GM23338 (cell line): ENCODE measurements at regions not wholly inside any gene's neighbourhood (a gene's known extent, or its start where the extent isn't known, plus 50 kb on each side); places are given as distances from the start of the nearest gene placed in this dataset.

Source experiments
- ATAC-seq: fragments of 200-7000 bp; cut with Tn5 transposase; 3 replicates; pipeline ENCODE4 v1.9.1; 2020
- DNase-seq: peaks from one replicate; pipeline ENCODE4 v3.0.0-alpha.2; 2015; ENCODE audit warnings: low spot score
- H2AFZ ChIP-seq: fragments of 200-600 bp; sonication (generic); 2 replicates; pipeline ENCODE4 v1.8.0; 2016; ENCODE audit warnings: antibody characterized with exemption, mild to moderate bottlenecking, moderate library complexity
- H3F3A ChIP-seq: fragments of 200-600 bp; sonication (generic); replicated peaks from 2 replicates; pipeline ENCODE4 v1.8.0; 2017; ENCODE audit warnings: antibody characterized with exemption, mixed run types, low read depth
- H3K27ac ChIP-seq: fragments of 200-600 bp; sonication (generic); 2 replicates; pipeline ENCODE4 v1.6.1; 2016; ENCODE audit warnings: low read depth
- H3K27me3 ChIP-seq: fragments of 200-600 bp; sonication (generic); 2 replicates; pipeline ENCODE4 v1.8.0; 2016; ENCODE audit warnings: mild to moderate bottlenecking, mixed run types, moderate library complexity; ENCODE audit not compliant: insufficient read depth
- H3K36me3 ChIP-seq: fragments of 200-600 bp; sonication (generic); 2 replicates; pipeline ENCODE4 v1.8.0; 2016; ENCODE audit warnings: mild to moderate bottlenecking; ENCODE audit not compliant: insufficient read depth
- H3K4me1 ChIP-seq: fragments of 200-600 bp; sonication (generic); 2 replicates; pipeline ENCODE4 v1.8.0; 2016; ENCODE audit warnings: mild to moderate bottlenecking, moderate library complexity; ENCODE audit not compliant: insufficient read depth
- H3K4me2 ChIP-seq: fragments of 200-600 bp; sonication (generic); 2 replicates; pipeline ENCODE4 v1.7.1; 2017; ENCODE audit warnings: mixed run types
- H3K4me3 ChIP-seq: fragments of 200-600 bp; sonication (generic); 2 replicates; pipeline ENCODE4 v1.6.1; 2016; ENCODE audit warnings: mixed run types
- H3K79me2 ChIP-seq: fragments of 200-600 bp; sonication (generic); replicated peaks from 2 replicates; pipeline ENCODE4 v1.8.0; 2017; ENCODE audit warnings: mild to moderate bottlenecking; ENCODE audit not compliant: insufficient read depth
- H3K9me2 ChIP-seq: fragments of 200-600 bp; sonication (generic); 2 replicates; pipeline ENCODE4 v1.8.0; 2017; ENCODE audit not compliant: insufficient read depth
- H4K20me1 ChIP-seq: fragments of 200-600 bp; sonication (generic); replicated peaks from 2 replicates; pipeline ENCODE4 v1.8.0; 2017; ENCODE audit warnings: mild to moderate bottlenecking; ENCODE audit not compliant: insufficient read depth
- H3K27ac Mint-ChIP-seq: 2 replicates; pipeline ENCODE4 v1.8.0; 2020; ENCODE audit warnings: inconsistent platforms, mild to moderate bottlenecking, moderate library complexity, mixed read lengths
- H3K27me3 Mint-ChIP-seq: 3 replicates; pipeline ENCODE4 v1.8.0; 2022; ENCODE audit warnings: low read depth, mild to moderate bottlenecking, moderate library complexity, mixed read lengths, inconsistent platforms; ENCODE audit not compliant: insufficient read depth, poor library complexity
- H3K36me3 Mint-ChIP-seq: 3 replicates; pipeline ENCODE4 v1.8.0; 2021; ENCODE audit warnings: low read depth, mild to moderate bottlenecking, inconsistent platforms, moderate library complexity, mixed read lengths
- H3K4me1 Mint-ChIP-seq: 3 replicates; pipeline ENCODE4 v1.8.0; 2020; ENCODE audit warnings: mild to moderate bottlenecking, inconsistent platforms, mixed read lengths
- H3K4me3 Mint-ChIP-seq: 3 replicates; pipeline ENCODE4 v1.8.0; 2021; ENCODE audit warnings: moderate library complexity, mild to moderate bottlenecking, inconsistent platforms, mixed read lengths
- H3K9me3 Mint-ChIP-seq: 3 replicates; pipeline ENCODE4 v1.8.0; 2020; ENCODE audit warnings: moderate library complexity, mild to moderate bottlenecking, inconsistent platforms, mixed read lengths
- CREB1 ChIP-seq: fragments of 250-450 bp; sonication (Bioruptor Pico); IDR thresholded peaks from 2 replicates; pipeline ENCODE4 v1.5.0; 2020; ENCODE audit warnings: low read depth, mild to moderate bottlenecking, moderate library complexity
- EZH2 ChIP-seq: fragments of 200-600 bp; sonication (generic); IDR thresholded peaks from one replicate; pipeline ENCODE4 v1.8.0; 2017; ENCODE audit warnings: antibody characterized with exemption, mild to moderate bottlenecking, low read depth; ENCODE audit not compliant: unreplicated experiment
- EZH2phosphoT487 ChIP-seq: fragments of 200-600 bp; sonication (generic); IDR thresholded peaks from one replicate; pipeline ENCODE4 v1.8.1; 2018; ENCODE audit warnings: antibody characterized with exemption; ENCODE audit not compliant: unreplicated experiment
- JUNB ChIP-seq: IDR thresholded peaks from one replicate; pipeline ENCODE4 v1.6.1; 2016; ENCODE audit warnings: antibody characterized with exemption; ENCODE audit not compliant: unreplicated experiment
- NANOG ChIP-seq: IDR thresholded peaks from 2 replicates; pipeline ENCODE4 v1.6.1; 2016; ENCODE audit warnings: antibody characterized with exemption, borderline replicate concordance
- POLR2AphosphoS5 ChIP-seq: IDR thresholded peaks from 2 replicates; pipeline ENCODE4 v1.6.1; 2016; ENCODE audit warnings: antibody characterized with exemption, low read depth
- STAT1 ChIP-seq: IDR thresholded peaks from one replicate; pipeline ENCODE4 v1.6.1; 2016; ENCODE audit warnings: antibody characterized with exemption; ENCODE audit not compliant: unreplicated experiment
- ZNF114 ChIP-seq: fragments of 250-450 bp; sonication (Bioruptor Pico); IDR thresholded peaks from 2 replicates; pipeline ENCODE4 v1.5.0; 2020; ENCODE audit warnings: mild to moderate bottlenecking, moderate library complexity
- ZNF331 ChIP-seq: fragments of 250-450 bp; sonication (Bioruptor Pico); IDR thresholded peaks from 2 replicates; pipeline ENCODE4 v1.5.0; 2020; ENCODE audit warnings: low read depth, mild to moderate bottlenecking, moderate library complexity
- TF ChIP-seq, protein P1 (sequence below): fragments of 250-450 bp; sonication (Bioruptor Pico); IDR thresholded peaks from 2 replicates; pipeline ENCODE4 v1.5.0; 2020; ENCODE audit warnings: mild to moderate bottlenecking, moderate library complexity
- TF ChIP-seq, protein P2 (sequence below): IDR thresholded peaks from 2 replicates; pipeline ENCODE4 v1.6.1; 2016; ENCODE audit warnings: antibody characterized with exemption
- TF ChIP-seq, protein P3 (sequence below): IDR thresholded peaks from one replicate; pipeline ENCODE4 v1.6.1; 2018; ENCODE audit warnings: antibody characterized with exemption; ENCODE audit not compliant: unreplicated experiment
- TF ChIP-seq, protein P4 (sequence below), 2 experiments: fragments of 200-600 bp in 1 of 2; sonication (generic) in 1 of 2; conservative IDR thresholded peaks; 2 replicates each; pipeline versions ENCODE4 v1.5.1 to v1.6.1; 2016 to 2017; ENCODE audit warnings: antibody characterized with exemption in 2 of 2, low read depth in 2 of 2, mild to moderate bottlenecking in 2 of 2, moderate library complexity in 1 of 2

DNA sequence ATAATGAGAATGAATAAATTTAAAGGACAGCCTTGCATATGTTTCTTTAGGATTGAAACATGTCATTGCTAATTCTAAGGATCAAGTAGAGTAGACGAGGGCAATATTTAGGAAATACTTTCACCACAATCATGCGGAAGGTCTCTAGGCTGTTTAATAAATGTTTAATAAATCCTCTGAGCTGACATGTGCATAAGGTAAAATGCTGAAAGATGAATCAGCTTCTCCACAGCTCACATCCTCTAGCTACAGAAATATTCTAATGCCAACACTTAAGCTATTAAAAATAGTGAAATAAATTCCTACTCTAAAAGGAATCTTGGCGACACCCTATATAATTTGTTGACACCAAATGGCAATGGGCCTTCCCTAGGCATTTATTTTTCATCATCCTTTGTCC, 407.3 kb downstream of the TBL1XR1 start:
- Mint-ChIP-seq H3K4me3 (no peak overlapping the region), H3K27me3 (no peaks in the 10 kb centered on the region), H3K9me3 (no peaks in the 10 kb centered on the region; the same call in 2 of the 3 replicates), H3K4me1 (peaks cover 22% of the 10 kb centered on the region), H3K27ac (no peak overlapping the region), H3K36me3 (no peaks in the 10 kb centered on the region)
- Histone ChIP-seq H3K4me1 (peaks cover 13% of the 10 kb centered on the region; the same call in 1 of the 2 replicates), H3K9me2 (peaks cover 8% of the 10 kb centered on the region; the same call in 1 of the 2 replicates), H3K4me3 (no peak overlapping the region), H3K27ac (no peak overlapping the region), H3F3A (no peaks in the 10 kb centered on the region), H4K20me1 (no peaks in the 10 kb centered on the region), H3K27me3 (no peaks in the 10 kb centered on the region), H2AFZ (no peak overlapping the region), H3K79me2 (no peaks in the 10 kb centered on the region), H3K4me2 (no peak overlapping the region), H3K36me3 (no peaks in the 10 kb centered on the region)
- ATAC-seq (no peak), DNase-seq (no peak)
- TF ChIP-seq, protein P1, sequence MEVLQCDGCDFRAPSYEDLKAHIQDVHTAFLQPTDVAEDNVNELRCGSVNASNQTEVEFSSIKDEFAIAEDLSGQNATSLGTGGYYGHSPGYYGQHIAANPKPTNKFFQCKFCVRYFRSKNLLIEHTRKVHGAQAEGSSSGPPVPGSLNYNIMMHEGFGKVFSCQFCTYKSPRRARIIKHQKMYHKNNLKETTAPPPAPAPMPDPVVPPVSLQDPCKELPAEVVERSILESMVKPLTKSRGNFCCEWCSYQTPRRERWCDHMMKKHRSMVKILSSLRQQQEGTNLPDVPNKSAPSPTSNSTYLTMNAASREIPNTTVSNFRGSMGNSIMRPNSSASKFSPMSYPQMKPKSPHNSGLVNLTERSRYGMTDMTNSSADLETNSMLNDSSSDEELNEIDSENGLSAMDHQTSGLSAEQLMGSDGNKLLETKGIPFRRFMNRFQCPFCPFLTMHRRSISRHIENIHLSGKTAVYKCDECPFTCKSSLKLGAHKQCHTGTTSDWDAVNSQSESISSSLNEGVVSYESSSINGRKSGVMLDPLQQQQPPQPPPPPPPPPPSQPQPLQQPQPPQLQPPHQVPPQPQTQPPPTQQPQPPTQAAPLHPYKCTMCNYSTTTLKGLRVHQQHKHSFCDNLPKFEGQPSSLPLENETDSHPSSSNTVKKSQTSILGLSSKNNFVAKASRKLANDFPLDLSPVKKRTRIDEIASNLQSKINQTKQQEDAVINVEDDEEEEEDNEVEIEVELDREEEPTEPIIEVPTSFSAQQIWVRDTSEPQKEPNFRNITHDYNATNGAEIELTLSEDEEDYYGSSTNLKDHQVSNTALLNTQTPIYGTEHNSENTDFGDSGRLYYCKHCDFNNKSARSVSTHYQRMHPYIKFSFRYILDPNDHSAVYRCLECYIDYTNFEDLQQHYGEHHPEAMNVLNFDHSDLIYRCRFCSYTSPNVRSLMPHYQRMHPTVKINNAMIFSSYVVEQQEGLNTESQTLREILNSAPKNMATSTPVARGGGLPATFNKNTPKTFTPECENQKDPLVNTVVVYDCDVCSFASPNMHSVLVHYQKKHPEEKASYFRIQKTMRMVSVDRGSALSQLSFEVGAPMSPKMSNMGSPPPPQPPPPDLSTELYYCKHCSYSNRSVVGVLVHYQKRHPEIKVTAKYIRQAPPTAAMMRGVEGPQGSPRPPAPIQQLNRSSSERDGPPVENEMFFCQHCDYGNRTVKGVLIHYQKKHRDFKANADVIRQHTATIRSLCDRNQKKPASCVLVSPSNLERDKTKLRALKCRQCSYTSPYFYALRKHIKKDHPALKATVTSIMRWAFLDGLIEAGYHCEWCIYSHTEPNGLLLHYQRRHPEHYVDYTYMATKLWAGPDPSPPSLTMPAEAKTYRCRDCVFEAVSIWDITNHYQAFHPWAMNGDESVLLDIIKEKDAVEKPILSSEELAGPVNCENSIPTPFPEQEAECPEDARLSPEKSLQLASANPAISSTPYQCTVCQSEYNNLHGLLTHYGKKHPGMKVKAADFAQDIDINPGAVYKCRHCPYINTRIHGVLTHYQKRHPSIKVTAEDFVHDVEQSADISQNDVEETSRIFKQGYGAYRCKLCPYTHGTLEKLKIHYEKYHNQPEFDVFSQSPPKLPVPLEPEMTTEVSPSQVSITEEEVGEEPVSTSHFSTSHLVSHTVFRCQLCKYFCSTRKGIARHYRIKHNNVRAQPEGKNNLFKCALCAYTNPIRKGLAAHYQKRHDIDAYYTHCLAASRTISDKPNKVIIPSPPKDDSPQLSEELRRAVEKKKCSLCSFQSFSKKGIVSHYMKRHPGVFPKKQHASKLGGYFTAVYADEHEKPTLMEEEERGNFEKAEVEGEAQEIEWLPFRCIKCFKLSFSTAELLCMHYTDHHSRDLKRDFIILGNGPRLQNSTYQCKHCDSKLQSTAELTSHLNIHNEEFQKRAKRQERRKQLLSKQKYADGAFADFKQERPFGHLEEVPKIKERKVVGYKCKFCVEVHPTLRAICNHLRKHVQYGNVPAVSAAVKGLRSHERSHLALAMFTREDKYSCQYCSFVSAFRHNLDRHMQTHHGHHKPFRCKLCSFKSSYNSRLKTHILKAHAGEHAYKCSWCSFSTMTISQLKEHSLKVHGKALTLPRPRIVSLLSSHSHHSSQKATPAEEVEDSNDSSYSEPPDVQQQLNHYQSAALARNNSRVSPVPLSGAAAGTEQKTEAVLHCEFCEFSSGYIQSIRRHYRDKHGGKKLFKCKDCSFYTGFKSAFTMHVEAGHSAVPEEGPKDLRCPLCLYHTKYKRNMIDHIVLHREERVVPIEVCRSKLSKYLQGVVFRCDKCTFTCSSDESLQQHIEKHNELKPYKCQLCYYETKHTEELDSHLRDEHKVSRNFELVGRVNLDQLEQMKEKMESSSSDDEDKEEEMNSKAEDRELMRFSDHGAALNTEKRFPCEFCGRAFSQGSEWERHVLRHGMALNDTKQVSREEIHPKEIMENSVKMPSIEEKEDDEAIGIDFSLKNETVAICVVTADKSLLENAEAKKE (CRISPR knock-in tag): no peak
- TF ChIP-seq STAT1: no peak
- no peak for TF ChIP-seq EZH2phosphoT487
- no peak for TF ChIP-seq NANOG
- TF ChIP-seq CREB1 (CRISPR knock-in tag): no peak
- TF ChIP-seq ZNF331 (CRISPR knock-in tag): no peak
- TF ChIP-seq, protein P2, sequence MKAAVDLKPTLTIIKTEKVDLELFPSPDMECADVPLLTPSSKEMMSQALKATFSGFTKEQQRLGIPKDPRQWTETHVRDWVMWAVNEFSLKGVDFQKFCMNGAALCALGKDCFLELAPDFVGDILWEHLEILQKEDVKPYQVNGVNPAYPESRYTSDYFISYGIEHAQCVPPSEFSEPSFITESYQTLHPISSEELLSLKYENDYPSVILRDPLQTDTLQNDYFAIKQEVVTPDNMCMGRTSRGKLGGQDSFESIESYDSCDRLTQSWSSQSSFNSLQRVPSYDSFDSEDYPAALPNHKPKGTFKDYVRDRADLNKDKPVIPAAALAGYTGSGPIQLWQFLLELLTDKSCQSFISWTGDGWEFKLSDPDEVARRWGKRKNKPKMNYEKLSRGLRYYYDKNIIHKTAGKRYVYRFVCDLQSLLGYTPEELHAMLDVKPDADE: no peak
- no peak for TF ChIP-seq ZNF114 (CRISPR knock-in tag)
- TF ChIP-seq, protein P3, sequence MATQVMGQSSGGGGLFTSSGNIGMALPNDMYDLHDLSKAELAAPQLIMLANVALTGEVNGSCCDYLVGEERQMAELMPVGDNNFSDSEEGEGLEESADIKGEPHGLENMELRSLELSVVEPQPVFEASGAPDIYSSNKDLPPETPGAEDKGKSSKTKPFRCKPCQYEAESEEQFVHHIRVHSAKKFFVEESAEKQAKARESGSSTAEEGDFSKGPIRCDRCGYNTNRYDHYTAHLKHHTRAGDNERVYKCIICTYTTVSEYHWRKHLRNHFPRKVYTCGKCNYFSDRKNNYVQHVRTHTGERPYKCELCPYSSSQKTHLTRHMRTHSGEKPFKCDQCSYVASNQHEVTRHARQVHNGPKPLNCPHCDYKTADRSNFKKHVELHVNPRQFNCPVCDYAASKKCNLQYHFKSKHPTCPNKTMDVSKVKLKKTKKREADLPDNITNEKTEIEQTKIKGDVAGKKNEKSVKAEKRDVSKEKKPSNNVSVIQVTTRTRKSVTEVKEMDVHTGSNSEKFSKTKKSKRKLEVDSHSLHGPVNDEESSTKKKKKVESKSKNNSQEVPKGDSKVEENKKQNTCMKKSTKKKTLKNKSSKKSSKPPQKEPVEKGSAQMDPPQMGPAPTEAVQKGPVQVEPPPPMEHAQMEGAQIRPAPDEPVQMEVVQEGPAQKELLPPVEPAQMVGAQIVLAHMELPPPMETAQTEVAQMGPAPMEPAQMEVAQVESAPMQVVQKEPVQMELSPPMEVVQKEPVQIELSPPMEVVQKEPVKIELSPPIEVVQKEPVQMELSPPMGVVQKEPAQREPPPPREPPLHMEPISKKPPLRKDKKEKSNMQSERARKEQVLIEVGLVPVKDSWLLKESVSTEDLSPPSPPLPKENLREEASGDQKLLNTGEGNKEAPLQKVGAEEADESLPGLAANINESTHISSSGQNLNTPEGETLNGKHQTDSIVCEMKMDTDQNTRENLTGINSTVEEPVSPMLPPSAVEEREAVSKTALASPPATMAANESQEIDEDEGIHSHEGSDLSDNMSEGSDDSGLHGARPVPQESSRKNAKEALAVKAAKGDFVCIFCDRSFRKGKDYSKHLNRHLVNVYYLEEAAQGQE: no peak
- TF ChIP-seq, protein P4, sequence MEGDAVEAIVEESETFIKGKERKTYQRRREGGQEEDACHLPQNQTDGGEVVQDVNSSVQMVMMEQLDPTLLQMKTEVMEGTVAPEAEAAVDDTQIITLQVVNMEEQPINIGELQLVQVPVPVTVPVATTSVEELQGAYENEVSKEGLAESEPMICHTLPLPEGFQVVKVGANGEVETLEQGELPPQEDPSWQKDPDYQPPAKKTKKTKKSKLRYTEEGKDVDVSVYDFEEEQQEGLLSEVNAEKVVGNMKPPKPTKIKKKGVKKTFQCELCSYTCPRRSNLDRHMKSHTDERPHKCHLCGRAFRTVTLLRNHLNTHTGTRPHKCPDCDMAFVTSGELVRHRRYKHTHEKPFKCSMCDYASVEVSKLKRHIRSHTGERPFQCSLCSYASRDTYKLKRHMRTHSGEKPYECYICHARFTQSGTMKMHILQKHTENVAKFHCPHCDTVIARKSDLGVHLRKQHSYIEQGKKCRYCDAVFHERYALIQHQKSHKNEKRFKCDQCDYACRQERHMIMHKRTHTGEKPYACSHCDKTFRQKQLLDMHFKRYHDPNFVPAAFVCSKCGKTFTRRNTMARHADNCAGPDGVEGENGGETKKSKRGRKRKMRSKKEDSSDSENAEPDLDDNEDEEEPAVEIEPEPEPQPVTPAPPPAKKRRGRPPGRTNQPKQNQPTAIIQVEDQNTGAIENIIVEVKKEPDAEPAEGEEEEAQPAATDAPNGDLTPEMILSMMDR (conservative IDR thresholded peaks at IDR 0.05; ENCODE audit: low read depth in 2 of 2): no peak
- TF ChIP-seq JUNB: no peak
- no peak for TF ChIP-seq EZH2
- no peak for TF ChIP-seq POLR2AphosphoS5
